HG02885 (cell line): ENCODE measurements at regions not wholly inside any gene's neighbourhood (a gene's known extent, or its start where the extent isn't known, plus 50 kb on each side); places are given as distances from the start of the nearest gene placed in this dataset.
"Not testable (repeated sequence)": the region's sequence is repeated elsewhere in the genome, so short reads cannot be mapped to it uniquely, and the experiment has no call there.

Experiments
- ATAC-seq: cut with Tn5 transposase; IDR thresholded peaks from one replicate; pipeline ENCODE4 v1.9.1; 2021; ENCODE audit warnings: mild to moderate bottlenecking; ENCODE audit not compliant: unreplicated experiment, poor library complexity

GRCh38 chr21:35713914-35714313 lies 346.4 kb downstream of the SETD4 start:
- ATAC-seq = no peak

- no peak for ATAC-seq
Observed at GRCh38 chr21:35711661-35712060, 348.7 kb downstream of the SETD4 start.

GRCh38 chr21:35711213-35711612 lies 349.1 kb downstream of the SETD4 start:
- no peak for ATAC-seq

GRCh38 chr21:35709990-35710389 lies 350.3 kb downstream of the SETD4 start:
- ATAC-seq = not testable (repeated sequence)

- no peak for ATAC-seq
Observed at GRCh38 chr21:35705888-35706287, 354.4 kb downstream of the SETD4 start.

- ATAC-seq = no peak
Observed at GRCh38 chr21:35705237-35705887, 355.0 kb downstream of the SETD4 start.

- no peak for ATAC-seq
Observed at GRCh38 chr21:35703704-35704103, 356.6 kb downstream of the SETD4 start.

- ATAC-seq = no peak
Observed at GRCh38 chr21:35699361-35699760, 361.0 kb downstream of the SETD4 start.

GRCh38 chr21:35697321-35697808 lies 363.0 kb downstream of the SETD4 start:
- ATAC-seq = no peak

GRCh38 chr21:35696644-35697043 lies 363.7 kb downstream of the SETD4 start:
- ATAC-seq = no peak

GRCh38 chr21:35692311-35692710 lies 368.0 kb downstream of the SETD4 start:
- ATAC-seq = no peak

- ATAC-seq = no peak
Observed at GRCh38 chr21:35690436-35690835, 369.9 kb downstream of the SETD4 start.

GRCh38 chr21:35686156-35686555 lies 374.2 kb downstream of the SETD4 start:
- no peak for ATAC-seq

- ATAC-seq = no peak
Observed at GRCh38 chr21:35683664-35684304, 376.5 kb downstream of the SETD4 start.

- ATAC-seq = no peak
Observed at GRCh38 chr21:35682904-35683549, 377.3 kb downstream of the SETD4 start.

- ATAC-seq = no peak
Observed at GRCh38 chr21:35681946-35682345, 378.4 kb downstream of the SETD4 start.

GRCh38 chr21:35679076-35679475 lies 381.2 kb downstream of the SETD4 start:
- ATAC-seq = no peak

- no peak for ATAC-seq
Observed at GRCh38 chr21:35678393-35678792, 381.9 kb downstream of the SETD4 start.

- no peak for ATAC-seq
Observed at GRCh38 chr21:35677298-35677841, 383.0 kb downstream of the SETD4 start.

- no peak for ATAC-seq
Observed at GRCh38 chr21:35674895-35675470, 385.3 kb downstream of the SETD4 start.
